ENCODE measurements at regions not wholly inside any gene's neighbourhood (a gene's known extent, or its start where the extent isn't known, plus 50 kb on each side); places are given as distances from the start of the nearest gene placed in this dataset.

DNA sequence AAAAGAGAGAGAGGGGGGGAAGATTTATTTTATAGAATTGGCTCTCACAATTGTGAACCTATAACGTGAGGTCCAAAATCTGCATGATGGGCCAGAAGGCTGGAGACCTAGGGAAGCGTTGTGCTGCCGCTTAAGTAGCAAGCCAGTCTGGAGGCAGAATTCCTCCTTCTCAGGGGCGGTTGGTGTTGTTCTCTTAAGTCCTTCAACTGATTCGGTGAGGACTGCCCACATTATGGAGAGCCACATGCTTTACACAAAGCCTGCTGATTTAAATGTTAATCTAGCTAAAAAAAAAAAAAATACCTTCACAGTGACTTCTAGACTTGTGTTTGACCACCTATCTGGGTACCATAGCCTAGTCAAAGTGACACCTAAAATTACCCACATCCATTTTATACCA, 64.2 kb upstream of the CKS2 start:
- TF ChIP-seq, protein P1, sequence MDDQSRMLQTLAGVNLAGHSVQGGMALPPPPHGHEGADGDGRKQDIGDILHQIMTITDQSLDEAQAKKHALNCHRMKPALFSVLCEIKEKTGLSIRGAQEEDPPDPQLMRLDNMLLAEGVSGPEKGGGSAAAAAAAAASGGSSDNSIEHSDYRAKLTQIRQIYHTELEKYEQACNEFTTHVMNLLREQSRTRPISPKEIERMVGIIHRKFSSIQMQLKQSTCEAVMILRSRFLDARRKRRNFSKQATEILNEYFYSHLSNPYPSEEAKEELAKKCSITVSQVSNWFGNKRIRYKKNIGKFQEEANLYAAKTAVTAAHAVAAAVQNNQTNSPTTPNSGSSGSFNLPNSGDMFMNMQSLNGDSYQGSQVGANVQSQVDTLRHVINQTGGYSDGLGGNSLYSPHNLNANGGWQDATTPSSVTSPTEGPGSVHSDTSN (IDR thresholded peaks at IDR 0.05), result no peak
- TF ChIP-seq, protein P2, sequence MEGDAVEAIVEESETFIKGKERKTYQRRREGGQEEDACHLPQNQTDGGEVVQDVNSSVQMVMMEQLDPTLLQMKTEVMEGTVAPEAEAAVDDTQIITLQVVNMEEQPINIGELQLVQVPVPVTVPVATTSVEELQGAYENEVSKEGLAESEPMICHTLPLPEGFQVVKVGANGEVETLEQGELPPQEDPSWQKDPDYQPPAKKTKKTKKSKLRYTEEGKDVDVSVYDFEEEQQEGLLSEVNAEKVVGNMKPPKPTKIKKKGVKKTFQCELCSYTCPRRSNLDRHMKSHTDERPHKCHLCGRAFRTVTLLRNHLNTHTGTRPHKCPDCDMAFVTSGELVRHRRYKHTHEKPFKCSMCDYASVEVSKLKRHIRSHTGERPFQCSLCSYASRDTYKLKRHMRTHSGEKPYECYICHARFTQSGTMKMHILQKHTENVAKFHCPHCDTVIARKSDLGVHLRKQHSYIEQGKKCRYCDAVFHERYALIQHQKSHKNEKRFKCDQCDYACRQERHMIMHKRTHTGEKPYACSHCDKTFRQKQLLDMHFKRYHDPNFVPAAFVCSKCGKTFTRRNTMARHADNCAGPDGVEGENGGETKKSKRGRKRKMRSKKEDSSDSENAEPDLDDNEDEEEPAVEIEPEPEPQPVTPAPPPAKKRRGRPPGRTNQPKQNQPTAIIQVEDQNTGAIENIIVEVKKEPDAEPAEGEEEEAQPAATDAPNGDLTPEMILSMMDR (IDR thresholded peaks at IDR 0.05), result no peak
- TF ChIP-seq, protein P3, sequence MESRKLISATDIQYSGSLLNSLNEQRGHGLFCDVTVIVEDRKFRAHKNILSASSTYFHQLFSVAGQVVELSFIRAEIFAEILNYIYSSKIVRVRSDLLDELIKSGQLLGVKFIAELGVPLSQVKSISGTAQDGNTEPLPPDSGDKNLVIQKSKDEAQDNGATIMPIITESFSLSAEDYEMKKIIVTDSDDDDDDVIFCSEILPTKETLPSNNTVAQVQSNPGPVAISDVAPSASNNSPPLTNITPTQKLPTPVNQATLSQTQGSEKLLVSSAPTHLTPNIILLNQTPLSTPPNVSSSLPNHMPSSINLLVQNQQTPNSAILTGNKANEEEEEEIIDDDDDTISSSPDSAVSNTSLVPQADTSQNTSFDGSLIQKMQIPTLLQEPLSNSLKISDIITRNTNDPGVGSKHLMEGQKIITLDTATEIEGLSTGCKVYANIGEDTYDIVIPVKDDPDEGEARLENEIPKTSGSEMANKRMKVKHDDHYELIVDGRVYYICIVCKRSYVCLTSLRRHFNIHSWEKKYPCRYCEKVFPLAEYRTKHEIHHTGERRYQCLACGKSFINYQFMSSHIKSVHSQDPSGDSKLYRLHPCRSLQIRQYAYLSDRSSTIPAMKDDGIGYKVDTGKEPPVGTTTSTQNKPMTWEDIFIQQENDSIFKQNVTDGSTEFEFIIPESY (IDR thresholded peaks at IDR 0.05; ENCODE audit: borderline replicate concordance, low read depth), result no peak
- TF ChIP-seq, protein P4, sequence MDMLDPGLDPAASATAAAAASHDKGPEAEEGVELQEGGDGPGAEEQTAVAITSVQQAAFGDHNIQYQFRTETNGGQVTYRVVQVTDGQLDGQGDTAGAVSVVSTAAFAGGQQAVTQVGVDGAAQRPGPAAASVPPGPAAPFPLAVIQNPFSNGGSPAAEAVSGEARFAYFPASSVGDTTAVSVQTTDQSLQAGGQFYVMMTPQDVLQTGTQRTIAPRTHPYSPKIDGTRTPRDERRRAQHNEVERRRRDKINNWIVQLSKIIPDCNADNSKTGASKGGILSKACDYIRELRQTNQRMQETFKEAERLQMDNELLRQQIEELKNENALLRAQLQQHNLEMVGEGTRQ (IDR thresholded peaks at IDR 0.05; ENCODE audit: borderline replicate concordance, low read depth, low read length), result no peak
- TF ChIP-seq TCF12 (IDR thresholded peaks at IDR 0.05), result no peak
- TF ChIP-seq JUND (IDR thresholded peaks at IDR 0.05), result no peak

Data from SK-N-SH (cell line).